ENCODE measurements at regions not wholly inside any gene's neighbourhood (a gene's known extent, or its start where the extent isn't known, plus 50 kb on each side); places are given as distances from the start of the nearest gene placed in this dataset.

GRCh38 chr4:187617113-187617512 is 378.5 kb upstream of the ZFP42 start:
- TF ChIP-seq CTCF (IDR thresholded peaks at IDR 0.05; ENCODE audit: poor library complexity), result no peak
- TF ChIP-seq EZH2phosphoT487 (IDR thresholded peaks at IDR 0.05; ENCODE audit: low read depth, severe bottlenecking, unreplicated experiment), result no peak
- TF ChIP-seq EZH2 (IDR thresholded peaks at IDR 0.05; ENCODE audit: borderline replicate concordance), result no peak

Measured in hepatocyte (in vitro differentiated cells).